Left kidney (tissue), 1 donor: ENCODE measurements at regions not wholly inside any gene's neighbourhood (a gene's known extent, or its start where the extent isn't known, plus 50 kb on each side); places are given as distances from the start of the nearest gene placed in this dataset.
"Not testable (repeated sequence)": the region's sequence is repeated elsewhere in the genome, so short reads cannot be mapped to it uniquely, and the experiment has no call there.

ENCODE experiments used
- DNase-seq: peaks from one replicate; pipeline ENCODE4 v3.0.0-alpha.2; 2013

DNA sequence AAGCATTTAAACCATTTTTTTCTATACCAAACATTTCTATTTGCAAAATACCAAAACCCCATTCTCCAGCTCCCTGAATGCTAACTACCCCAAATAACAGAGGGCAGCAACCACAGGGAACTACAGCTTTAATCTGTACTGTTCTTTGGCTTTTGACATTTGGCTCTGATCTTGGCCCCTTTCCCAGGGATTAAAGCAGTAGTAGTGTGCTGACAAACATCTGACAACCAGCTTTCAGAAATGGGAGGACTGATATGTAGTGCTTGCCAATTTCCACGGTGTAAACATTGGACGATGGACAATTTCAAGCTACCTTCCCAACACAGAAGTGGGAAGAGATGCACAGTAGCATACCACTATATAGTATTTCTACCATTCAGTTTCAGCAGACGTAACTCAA is 88.4 kb upstream of the TEAD1 start:
- no peak for DNase-seq

DNA sequence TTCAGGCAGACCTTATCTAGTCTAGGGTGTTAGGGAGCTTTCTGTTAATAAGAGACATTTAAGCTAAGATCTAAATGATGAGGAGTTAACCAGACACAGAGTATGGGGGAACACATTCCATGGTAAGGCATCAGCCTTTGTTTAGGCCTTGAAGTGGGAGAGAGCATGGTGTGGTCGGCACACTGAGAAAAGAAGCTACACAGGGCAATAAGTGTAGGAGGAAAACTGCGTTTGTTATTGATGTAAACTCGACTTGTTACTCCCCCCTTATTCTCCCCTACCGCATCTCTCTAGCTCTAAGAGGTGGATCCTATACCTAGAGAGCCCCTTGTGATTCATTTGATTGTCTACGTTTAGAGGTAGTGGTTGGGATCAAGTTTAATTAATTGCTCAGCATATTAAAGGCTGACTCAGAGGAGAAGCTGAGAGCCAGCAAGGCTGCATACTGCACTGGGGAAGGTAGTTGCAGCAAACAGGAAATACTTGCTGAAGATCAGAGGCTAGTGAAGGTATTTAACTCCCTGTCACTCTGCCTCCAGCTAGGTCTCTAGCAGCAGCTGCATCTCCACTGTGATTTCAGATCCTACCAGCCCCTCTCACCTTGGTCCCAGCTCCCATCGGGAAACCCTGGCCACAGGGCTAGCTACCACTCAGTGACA is 86.8 kb upstream of the TEAD1 start:
- peak; percentile 28 for DNase-seq

DNA sequence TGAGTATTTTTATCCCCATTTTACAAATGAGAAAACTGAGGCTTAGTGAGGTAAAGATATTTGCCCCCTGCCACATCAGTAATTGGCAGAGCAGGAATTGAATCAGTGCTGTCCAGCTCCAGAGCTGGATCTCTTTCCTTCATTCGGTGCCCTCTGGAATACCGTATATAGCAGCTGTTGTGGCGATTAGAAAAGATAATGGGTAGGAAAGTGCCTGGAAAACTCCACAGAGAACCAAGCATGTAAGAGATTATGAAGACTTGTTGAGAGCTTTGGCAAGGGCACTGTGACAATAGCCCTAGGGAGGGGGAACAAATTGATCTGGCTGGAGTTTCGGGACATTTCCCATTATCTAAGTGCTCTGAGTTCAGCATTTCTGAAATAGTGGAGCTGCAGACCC is 82.5 kb upstream of the TEAD1 start:
- DNase-seq, result no peak

DNA sequence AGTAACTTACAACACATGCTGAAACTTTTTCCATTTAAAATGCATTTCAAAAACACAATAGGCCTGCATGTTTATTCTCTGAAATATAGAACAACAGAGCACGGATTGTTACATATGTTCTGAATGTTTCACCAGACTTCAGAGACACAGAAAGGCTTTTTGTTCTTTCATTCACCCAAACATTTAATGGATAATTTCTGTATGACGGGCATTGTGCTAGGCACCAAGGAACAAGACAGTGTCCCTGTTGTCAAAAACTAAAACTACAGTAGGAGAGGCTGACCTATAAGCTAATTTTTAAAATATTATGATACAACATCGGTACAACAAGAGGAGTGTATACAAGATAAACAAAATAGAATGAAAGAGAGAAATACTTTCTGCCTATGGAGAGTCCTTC is 81.9 kb upstream of the TEAD1 start:
- no peak for DNase-seq

DNA sequence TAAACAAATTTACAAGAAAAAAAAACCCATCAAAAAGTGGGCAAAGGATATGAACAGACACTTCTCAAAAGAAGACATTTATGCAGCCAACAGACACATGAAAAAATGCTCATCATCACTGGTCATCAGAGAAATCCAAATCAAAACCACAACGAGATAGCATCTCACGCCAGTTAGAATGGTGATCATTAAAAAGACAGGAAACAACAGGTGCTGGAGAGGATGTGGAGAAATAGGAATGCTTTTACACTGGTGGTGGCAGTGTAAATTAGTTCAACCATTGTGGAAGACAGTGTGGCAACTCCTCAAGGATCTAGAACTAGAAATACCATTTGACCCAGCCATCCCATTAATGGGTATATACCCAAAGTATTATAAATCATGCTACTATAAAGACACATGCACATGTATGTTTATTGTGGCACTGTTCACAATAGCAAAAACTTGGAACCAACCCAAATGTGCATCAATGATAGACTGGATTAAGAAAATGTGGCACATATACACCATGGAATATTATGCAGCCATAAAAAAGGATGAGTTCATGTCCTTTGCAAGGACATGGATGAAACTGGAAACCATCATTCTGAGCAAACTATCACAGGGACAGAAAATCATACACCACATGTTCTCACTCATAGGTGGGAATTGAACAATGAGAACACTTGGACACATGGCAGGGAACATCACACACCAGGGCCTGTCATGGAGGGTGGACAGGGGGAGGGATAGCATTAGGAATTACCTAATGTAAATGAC is 79.0 kb upstream of the TEAD1 start:
- DNase-seq, result not testable (repeated sequence)

DNA sequence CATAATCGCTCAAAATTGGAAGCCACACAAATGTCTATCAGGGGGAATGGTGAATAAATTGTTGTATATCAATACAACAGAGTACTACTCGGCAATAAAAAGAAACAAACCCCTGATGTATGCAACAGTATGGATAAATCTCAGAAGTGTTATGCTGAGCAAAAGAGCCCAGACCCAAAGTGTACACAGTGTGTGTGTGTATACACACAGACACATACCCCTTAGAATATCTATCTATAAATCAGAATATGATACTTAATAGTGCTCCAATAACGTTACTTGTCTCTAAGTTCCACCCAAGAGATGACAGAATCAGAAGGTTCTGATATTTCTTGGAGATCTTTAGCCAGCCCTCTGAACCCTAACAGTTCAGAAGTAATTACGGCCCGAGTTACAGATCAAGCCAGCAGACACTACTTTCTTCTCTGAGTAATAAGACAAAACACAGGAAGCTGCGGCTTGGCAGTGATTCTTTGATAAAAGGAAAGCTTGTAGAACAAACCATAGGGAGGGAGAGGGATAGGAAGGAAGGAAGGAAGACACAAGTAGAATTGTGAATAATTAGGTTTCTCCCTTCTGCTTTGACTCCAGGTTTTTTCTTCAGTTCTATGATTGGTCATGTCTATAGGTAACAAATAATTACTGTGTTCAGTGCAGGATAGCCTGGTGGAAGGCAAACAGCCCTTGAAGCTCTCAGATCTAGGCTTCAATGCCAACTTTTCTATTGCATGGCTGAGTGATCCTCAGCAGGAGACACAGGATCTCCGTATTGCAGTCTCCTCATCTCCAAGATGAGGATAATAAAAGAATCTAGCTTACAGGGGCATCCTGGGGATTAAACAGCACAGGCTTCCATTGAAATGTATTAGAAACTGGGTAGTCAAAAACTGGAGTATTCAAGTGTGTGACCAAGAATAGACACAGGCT is 75.6 kb upstream of the TEAD1 start:
- DNase-seq, result no peak

DNA sequence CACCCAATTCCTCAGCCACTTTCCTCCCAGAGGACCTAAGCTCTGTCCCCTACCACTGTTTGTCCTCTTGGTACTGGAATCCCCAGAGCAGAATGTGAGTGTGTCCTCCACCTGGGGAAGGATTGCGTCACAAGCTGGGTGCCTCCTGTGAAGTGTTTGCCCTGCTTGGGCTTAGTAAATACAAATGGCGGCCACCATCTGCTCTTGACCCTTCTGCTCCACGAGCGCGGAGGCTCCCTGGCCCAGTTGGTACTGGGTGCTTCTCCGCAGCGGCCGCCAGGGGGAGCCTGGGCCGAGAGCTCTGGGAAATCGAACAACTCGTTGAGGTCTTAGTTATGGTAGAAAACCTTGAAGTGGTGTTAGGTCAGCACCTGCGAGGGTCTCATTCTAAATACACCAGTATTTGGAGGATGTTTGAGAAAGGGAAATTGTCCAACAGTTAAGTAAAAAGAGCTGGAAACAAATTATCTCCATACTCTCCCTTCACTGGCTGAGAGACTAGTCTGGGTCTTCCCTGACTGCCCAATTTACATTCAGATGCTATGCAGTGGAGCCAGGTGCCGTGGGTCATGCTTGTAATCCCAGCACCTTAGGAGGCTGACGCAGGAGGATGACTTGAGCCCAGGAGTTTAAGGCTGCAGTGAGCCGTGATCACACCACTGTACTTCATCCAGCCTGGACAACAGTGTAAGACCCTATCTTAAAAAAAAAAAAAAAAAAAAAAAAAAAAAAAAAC is 74.6 kb upstream of the TEAD1 start:
- DNase-seq, result no peak

DNA sequence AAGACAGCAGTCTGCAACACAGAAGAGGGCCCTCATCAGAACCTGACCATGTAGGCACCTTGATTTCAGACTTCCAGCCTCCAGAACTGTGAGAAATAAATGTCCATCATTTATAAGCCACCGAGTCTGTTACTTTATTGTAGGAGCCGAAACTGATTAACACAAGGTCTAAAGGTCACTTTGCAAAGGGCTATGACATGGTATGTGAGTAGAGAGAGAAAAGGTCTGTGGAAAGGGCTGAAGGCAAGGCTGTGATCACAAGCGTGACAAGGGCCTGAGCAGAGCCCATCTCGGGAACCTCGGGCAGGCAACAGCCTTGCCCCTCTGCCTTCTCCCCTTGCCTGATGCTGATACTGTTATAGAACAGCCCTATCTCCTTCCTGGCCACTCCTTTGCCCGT is 73.4 kb upstream of the TEAD1 start:
- DNase-seq, result no peak

DNA sequence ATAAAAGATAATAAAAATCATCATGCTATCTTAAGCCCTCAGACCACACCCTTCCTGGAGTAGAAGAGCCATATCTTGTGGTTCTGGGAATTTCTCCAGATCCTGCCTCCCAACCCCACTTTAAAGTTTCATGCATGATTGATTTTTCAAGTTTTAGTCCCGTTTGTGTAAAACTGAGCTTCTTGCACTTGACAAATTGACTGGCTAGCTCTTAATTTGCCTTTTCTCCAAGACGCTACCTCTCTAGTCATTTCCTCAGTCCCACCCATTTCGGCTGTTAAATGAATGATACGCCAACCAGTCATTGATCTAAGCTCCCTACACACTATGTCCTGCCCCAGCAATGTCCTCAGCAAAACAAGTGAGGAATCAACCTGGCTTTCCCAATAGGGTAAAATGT is 71.8 kb upstream of the TEAD1 start:
- DNase-seq, result no peak

DNA sequence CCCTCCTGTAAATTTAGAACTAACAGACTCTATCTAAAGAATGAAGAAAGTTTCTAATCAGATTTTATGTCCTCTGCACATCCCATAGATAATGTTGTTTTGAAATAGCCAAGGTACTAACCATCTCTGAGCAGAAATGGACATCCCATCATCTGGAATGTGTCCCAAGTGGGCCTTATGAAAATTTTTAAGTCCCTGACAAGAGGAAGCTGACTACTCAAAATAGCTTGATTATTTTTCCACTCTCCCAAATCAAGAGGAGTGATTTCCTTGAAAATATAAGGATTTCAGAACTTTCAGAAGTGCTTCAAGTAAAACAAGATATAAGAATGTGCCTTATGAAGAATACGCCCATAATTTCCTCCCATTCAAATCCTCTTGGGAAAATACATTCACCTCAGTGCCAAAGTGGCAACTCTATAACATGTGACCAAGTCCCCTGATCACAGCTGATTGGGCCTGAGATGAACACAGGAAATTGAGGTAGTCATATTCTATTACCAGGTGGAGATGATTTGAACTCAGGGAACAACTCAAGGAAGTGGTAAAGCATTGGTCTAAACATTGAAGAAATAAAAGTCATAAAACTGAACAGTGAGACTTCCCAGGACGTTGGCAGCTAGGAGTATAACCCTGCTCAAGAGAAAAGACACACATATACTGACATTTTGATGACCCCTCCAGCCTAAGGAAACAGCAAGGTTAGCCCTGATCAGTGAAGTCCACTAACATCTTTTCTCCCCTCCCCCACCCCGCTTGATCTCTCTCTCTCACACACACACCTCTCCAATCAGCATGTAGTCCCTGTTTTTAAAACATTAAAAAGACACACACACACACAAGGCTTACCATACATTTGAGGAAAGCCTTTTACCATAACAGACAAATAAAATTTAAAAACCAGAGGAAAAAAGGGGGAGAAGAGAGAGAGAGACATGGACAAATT is 70.8 kb upstream of the TEAD1 start:
- no peak for DNase-seq

DNA sequence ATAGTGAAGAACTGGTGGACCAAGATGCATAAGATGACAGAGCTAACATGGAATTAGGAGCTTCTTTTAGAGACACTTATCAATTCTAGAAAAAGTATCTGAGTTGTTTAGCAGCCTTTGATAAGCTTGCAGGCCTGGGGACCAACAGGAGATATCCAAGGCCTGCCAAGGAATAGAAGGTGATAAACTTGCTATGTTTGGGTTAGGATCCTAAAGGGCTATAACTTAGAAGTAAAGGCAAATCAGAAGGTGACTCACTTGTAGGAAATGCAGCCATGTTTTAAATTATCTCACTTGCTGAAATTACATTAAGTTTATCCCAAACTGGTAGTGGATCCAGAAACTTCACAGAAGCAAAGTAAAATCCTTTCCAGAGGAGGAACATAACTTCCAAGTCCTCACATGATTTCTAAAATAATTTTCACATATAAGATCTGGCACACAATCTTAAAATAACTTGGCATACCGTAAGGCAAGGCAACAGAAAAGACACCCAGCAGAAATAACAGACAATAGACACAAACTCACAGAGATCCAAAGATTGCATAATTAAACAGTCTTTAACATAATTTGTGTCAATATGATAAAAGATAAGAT is 69.6 kb upstream of the TEAD1 start:
- no peak for DNase-seq

DNA sequence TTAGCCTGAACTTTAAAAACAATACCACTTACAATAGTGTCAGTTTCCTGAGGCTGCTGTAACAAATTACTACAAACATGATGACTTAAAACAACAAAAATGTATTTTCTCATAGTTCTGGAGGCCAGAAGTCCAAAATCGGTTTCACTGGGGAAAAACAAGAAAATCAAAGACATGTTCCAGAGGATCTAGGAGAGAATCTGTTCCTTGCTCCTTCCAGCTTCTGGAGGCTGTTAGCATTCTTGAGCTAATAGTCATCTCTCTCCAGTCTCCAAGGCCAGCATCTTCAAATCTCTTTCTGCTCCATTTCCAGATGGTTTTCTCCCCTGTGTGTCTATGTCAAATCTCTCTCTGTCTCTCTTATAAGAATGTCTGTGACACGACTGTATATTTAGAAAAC is 67.6 kb upstream of the TEAD1 start:
- DNase-seq, result no peak

DNA sequence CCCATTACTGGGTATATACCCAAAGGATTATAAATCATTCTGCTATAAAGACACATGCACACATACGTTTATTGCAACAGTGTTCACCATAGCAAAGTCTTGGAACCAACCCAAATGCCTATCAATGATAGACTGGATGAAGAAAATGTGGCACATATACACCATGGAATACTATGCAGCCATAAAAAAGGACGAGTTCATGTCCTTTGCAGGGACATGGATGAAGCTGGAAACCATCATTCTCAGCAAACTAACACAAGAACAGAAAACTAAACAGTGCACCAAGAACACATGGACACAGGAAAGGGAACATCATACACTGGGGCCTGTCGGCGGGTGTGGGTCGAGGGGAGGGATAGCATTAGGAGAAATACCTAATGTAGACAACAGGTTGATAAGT is 65.5 kb upstream of the TEAD1 start:
- not testable (repeated sequence) for DNase-seq

DNA sequence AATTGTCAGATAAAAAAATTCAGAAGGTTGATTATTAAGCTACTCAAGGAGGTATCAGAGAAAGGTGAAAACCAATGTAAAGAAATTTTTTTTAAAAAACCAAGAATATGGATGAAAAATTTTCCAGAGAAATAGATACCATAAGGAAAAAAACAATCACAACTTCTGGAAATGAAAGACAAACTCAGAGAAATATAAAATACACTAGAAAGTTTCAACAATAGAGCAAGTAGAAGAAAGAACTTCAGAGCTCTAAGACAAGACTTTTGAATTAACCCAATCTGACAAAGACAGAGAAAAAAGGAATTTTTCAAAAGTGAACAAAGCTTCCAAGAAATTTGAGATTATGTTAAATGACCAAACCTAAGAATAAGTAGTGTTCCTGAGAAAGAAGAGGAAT is 62.9 kb upstream of the TEAD1 start:
- no peak for DNase-seq

DNA sequence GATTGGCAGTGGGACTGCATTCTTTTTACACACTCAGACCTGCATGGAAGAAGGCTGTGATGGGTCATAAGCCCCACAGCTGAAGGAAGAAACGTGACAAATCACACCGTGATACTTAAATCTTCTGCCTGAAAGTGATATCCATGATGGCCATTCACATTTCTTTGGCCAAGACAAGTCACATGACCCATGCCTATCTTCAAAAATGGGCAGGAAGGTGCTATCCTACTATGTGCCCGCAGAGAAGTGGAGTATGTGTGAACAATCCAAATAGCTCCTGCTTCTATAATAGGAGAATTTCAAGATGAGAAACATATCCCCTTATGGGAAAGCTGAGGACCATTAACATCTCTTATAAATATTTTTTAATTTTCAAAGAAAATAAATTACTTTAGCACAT is 56.6 kb upstream of the TEAD1 start:
- no peak for DNase-seq

DNA sequence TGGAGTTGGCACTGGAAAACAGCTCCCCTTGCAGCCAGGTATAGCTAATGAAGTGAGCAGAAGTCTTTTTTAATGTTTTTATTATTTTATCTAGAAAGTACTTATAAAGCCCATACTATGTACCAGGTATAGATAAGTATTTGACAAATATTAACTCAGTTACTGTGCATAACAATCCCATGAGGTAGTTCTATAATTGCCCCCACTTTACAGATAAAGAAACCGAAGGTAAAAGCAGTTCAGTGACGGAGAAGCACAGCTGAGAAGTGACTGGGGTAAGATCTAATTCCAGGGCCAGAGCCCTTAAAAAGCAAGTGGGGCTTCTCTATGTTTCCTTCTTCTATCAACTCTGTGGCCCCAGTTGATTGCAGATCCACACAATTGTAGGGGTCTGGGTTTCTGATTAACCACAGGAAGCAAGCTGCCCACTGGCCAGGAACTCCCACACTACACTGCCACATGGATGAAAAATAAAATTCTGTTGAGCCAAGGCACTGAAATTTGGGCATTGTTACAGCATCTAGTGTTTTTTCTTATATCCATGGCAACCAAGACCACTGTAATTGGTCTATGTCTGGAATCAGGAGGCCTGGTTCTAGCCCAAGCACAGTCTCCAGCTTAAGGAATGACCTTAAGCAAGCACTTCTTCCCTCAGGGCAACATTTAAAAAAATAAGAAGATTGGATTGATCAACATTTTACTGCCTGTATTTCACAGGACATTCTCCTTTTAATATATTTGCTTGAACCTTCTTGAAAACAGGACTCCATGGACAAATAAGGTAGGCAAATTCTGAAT is 55.3 kb upstream of the TEAD1 start:
- DNase-seq, result no peak

DNA sequence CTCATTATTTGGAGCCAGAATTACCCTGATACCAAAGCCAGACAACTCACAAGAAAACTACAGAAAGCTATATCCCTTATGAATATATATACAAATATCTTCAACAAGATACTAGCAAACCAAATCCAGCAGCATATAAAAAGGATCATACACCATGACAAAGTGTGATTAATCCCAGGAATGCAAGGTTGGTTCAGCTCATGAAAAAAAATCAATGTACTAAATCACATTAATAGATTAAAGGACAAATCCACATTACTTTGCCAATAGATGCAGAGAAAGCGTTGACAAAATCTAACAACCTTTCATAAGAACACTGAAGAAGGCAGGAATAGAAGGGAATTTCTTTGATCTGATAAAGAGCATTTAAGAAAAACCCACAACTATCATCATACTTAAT is 50.4 kb upstream of the TEAD1 start:
- no peak for DNase-seq
